ENCODE measurements at regions not wholly inside any gene's neighbourhood (a gene's known extent, or its start where the extent isn't known, plus 50 kb on each side); places are given as distances from the start of the nearest gene placed in this dataset.
"Not testable (repeated sequence)": the region's sequence is repeated elsewhere in the genome, so short reads cannot be mapped to it uniquely, and the experiment has no call there.

DNA sequence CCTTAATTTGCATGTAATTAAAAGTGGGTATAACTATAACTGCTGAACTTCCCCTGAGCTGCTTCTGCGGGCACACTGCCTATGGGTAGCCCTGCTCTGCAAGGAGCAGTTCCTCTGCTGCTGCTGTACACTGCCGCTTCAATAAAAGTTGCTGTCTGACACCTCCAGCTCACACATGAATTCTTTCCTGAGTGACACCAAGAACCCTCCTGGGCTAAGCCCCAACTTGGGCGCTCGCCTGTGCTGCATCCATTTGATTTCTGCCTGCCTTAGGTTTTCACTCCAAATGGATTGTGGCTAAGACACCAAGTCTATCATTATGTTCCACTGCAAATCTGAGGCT, 215.7 kb downstream of the ANAPC1 start:
- DNase-seq (ENCODE audit: low spot score) = no peak

DNA sequence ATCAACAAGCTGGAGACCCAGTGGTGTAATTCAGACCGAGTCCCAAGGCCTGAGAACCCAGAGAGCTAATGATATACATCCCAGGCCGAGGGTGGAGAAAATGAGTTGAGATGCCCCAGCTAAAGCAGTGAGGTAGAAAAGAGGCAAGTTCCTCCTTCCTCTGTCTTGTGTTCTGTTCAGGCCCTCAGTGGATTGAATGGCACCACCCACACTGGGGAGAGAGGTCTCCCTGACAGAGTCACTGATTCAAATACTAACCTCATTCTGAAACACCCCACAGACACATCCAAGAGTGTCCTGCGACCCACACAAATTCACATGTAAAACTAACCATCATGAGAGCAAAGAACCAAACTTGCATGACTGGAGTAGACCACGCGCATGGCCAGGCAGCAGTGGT, 215.3 kb downstream of the ANAPC1 start:
- DNase-seq (ENCODE audit: low spot score) = no peak

DNA sequence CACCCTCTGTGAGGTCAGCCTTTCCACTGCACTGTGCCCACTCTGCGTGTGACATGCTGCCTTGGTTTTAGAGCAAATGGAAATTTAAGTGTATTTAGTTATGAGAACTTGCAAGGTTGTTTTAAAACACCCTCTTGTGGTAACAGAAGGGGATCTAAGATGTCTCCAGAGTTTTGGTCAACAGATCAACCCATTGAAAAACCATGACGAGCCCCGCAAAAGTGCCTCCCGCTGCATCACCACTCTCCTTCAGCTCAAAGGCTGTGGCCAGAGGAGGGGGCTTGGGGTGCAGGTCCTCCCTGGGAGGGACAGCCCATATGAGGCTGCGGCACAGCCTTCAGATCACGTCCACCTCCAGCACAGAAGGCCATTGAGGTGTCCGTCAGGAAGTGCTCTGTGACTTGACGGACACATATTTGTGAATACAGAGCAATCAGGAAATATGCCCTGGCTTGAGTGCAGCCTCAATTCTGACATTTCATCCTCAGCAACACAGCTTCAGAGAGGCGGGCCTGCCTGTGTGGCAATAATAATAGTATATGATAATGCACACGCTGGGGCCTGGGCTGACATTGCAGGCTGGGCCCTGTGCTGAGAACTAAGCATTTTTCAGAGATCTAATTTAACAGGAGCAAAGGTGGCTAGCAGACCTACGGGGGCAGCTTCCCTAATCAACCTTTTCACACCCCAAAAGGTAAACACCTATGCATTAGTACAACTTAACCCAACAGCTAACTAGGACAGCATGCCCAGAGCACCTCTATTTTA, 213.9 kb downstream of the ANAPC1 start:
- DNase-seq (ENCODE audit: low spot score) = no peak

DNA sequence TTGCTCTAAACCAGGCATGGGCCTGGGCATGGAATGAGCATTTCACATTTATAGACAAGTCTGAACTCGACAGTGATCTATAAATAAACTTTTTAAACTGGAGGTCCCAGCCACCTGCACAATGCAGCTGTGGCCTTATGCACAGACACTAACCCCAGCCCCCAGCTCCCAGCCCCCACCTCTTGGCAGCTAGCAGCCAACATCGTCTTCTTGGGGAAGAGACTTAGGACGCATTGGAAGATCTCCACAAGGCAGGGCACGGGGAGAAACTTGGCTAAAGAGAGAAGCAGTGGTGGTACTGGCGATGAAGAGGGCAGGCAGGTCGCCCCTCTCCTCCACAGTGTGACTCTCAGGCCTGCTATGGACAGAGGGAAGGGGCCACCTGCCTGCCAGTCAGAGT, 213.2 kb downstream of the ANAPC1 start:
- DNase-seq (ENCODE audit: low spot score) = no peak

DNA sequence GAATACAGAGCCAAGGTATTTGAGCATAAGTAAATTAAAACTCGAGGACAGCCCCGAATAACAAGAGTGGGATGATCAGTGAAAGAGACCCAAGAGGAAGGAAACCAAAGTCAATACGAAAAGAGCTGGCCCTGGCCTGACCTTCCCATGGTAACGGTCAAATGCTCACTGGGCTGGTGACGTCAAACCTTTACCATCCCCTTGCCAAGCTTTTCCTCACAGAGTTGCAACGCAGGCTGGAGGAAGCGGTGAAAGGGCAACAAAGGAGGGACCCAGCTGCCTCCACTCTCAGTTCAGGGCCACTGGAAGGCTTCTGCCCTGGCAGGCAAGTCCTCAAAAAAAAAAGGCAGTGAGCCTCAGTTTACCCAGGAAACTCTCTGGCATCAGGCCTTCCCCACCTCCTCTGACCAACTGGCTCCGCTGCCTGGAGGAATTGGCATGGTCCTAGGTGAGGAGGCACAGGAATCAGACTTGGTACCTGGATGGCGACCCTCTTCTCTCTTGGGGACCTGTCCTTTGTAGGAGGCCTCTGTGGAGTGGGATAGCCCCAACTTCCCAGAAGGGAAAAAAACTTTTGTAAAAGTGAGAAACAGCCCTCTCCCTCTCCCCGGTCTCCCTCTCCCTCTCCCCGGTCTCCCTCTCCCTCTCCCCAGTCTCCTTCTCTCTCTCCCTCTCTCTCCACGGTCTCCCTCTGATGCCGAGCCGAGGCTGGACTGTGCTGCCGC, 212.4 kb downstream of the ANAPC1 start:
- DNase-seq (ENCODE audit: low spot score) = no peak

DNA sequence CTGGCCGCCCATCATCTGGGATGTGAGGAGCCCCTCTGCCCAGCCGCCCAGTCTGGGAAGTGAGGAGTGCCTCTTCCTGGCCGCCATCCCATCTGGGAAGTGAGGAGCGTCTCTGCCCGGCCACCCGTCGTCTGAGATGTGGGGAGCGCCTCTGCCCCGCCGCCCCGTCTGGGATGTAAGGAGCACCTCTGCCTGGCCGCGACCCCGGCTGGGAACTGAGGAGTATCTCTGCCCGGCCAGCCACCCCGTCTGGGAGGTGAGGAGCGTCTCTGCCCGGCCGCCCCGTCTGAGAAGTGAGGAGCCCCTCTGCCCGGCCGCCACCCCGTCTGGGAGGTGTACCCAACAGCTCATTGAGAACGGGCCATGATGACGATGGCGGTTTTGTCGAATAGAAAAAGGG, 211.4 kb downstream of the ANAPC1 start:
- not testable (repeated sequence) for DNase-seq (ENCODE audit: low spot score)

DNA sequence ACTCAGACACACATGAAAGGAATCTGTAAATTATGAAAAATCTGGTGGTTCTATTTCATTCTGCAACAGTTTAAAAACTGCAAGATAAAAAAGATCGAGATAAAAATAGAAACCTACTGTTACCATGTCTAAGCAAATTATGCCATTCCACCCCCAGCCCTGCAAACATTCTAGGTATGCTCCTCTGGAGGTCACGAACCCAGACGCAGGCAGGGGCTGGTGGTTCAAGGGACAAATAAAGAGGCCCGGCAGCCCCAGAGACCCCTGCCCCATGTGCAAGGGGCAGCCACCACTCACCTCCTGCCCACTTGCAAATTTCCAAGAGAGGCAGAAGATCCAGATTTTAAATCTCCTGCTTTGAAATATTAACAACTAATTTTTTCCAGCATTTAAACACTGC, 210.5 kb downstream of the ANAPC1 start:
- no peak for DNase-seq (ENCODE audit: low spot score)

DNA sequence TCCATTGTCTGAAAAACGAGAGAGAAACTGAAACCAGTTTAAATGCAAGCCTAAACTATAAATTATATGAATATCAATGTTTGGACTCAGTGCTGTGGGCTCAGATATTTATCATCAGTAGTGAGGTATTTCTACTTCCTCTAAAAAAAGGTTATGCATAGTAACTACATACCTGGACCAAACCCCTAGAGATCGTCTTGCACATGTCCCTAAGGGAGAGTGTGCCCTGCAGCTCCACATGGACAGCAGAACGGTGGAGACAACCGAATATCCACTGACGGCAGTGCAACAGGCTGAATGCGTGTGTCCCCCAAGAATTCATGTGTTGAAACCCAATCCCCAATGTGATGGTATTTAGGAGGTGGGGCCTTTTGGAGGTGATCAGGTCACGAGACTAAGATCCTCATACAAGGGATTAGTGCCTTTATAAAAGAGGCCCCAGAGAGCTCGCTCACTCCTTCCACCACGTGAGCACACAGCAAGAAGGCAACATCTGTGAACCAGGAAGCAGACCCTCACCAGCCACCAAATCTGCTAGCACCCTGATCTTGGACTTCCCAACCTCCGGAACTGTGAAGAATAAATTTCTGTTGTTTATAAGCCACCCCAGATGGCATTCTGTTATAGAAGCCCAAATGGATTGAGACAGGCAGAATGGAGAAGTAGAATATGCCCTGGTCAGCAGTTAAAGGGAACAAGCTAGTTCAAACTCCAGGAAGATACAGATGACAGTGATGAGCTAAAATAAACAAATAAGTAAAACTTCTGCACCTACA, 208.4 kb downstream of the ANAPC1 start:
- DNase-seq (ENCODE audit: low spot score) = no peak

DNA sequence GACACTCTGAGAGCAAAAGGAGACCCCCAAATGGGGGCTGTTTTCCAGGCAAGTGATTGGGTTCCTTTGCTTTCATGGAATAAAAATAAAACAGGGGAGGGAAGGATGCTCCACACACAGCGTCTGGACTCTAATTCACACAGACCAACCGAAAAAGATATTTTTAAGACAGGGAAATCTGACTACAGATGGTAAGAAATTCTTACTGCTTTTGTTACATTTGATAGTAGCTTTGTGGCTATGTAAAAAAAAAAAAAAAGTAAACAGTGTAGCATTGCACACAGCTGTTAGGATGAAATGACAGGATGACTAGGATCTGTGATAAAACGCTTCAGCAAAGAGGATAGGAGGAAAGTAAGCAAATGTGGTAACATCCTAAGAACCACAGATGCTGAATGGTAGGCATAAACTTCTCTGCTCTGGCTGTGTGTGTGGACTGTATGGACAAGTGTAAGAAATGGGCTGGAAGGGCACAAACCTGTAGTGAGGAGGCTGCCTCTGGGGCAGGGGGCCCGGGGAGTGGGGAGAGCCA, 207.6 kb downstream of the ANAPC1 start:
- no peak for DNase-seq (ENCODE audit: low spot score)

DNA sequence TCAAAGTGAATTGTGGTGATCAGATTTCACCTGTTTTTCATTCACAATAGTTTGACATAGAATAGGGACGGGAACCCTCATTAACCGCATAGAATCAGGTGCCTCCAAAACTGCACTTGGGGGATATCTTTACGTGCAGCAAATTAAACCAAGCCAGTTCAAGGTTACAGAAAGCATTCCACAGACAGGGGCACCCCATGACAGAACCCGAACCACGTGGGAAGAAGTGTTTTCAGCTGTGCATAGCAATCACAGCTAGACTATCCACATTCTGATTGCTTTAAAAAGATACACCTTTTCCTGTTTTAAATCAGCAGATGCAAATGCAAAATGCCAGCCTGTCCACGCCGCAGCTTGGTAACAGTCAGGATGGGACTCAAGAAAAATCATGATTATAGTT, 205.8 kb downstream of the ANAPC1 start:
- no peak for DNase-seq (ENCODE audit: low spot score)

DNA sequence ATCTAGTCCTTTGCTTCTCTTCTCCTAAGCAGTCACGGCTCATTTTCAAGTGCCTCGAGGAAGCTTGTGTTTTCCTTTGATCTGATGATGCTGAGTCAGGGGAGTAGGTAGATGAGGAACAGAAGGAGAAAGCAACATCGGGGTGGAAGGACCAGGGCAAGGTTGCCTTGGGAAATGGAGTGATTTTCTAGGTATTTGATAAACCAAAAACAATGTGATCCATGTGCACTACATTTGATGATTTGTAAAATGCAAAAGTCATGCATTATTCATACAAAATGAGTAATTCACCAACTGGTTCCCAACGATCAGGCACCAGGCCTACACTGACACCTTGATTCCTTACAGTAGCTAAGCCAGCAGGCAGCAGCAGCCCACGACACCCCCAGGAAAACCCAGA, 205.3 kb downstream of the ANAPC1 start:
- DNase-seq (ENCODE audit: low spot score) = no peak

DNA sequence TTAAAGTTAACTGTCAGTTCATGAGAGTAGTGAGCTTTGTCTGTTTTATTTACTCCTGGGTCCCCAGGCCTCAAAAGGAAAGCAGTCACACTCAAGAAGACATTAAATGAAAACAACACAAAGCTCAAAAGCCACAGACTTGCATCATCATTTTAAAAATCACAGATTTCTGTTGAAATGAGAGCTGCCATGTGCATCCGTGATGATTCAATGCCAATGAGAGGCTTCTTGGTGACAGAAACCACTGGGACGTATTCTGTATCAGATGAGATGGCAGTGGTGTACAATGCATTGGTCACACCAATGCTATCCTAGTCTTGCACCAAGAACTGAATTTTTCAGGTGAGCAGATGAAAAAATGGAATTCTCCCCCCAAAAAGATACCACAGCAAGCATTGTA, 204.8 kb downstream of the ANAPC1 start:
- no peak for DNase-seq (ENCODE audit: low spot score)

DNA sequence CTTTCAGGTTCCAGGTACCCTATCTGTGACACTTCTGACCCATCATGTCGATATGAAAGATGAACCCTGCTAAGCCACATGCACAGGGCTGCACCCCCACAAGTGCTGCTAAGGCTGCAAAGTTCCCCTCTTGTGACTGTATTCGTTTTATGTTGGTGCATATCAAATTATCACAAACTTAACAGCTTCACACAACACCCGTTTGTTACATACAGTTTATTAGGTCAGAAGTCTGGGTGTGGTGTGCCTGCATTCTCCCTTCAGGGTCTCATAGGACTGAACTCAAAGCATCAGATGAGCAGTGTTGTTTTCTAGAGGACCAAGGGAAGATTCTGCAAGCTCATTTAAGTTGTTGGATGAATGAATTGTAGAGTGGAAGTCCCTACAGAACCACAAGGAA, 199.4 kb downstream of the ANAPC1 start:
- no peak for DNase-seq (ENCODE audit: low spot score)

DNA sequence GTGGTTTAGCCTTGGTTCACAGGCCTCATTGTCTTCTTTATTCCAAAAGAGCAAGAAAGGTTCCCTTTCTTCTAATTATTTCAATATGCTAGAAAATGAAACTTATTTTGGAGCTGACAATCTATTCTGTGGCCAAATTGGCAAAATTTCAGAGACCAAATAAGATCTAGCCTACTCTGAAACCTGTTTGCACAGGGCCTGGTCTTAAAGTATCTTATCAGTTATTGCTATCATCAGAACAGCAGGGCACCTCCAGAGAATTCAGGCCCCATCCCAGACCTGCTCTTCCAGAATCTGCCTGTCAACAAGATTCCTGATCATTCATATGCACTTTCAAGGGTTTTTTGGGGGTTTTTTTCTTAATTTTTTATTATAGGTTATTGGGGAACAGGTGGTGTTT, 198.7 kb downstream of the ANAPC1 start:
- DNase-seq (ENCODE audit: low spot score) = no peak

DNA sequence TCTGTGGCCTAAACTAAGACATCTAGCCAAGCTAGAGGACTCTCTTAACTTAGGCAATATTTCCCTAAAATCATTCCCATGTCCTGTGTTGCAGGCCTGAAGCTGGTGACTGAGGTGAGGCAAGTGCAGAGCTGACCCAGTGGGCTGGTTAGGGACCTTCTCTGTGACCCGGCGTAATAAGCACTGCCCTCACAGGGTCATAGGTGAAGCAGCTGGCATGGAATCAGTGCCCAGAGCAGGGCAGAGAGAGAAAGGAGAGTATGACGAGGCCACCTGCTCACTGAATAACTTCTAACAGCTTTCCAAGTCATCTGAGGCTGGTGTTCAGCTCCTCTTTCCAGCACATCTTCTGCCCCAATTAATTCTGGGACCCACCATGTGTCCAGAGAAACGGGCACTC, 197.0 kb downstream of the ANAPC1 start:
- no peak for DNase-seq (ENCODE audit: low spot score)

DNA sequence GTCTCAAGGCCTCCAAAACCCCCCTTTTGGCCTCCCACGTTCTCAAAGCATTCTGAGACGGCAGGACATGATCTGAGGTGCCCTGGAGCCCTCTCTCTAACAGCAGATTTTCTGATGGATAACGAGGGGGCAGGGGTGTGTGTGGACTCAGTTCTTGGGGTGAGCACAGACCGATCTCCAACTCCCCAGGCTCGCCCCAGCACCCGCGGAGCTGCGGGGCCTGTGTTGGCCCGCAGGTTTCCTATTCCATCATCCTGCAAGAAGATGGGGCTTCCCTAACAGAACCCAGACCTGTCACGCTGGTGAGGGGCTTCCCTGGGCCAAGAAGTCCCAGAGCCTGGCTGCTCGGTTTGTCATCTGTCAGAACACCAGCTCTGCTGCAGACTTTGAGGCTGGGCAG, 196.1 kb downstream of the ANAPC1 start:
- no peak for DNase-seq (ENCODE audit: low spot score)

DNA sequence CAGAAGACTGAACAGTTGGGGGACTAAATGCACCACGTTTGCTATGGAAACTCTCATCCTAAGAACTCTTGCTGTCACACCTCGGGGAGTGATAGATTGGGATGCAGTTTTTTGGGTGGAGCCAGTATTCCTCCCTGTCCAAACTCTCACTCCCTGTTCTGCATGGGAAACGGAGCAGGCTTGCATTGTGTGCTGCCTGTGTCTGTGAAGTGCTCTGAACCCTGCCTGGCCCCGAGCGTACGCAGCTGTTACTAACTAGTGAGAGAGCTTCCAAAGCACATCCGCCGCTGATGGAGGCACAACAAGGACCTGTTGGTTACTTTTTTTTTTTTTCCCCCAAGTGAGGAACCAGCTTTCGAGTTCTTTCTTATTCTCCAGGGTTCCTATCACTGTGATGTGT, 195.5 kb downstream of the ANAPC1 start:
- no peak for DNase-seq (ENCODE audit: low spot score)

DNA sequence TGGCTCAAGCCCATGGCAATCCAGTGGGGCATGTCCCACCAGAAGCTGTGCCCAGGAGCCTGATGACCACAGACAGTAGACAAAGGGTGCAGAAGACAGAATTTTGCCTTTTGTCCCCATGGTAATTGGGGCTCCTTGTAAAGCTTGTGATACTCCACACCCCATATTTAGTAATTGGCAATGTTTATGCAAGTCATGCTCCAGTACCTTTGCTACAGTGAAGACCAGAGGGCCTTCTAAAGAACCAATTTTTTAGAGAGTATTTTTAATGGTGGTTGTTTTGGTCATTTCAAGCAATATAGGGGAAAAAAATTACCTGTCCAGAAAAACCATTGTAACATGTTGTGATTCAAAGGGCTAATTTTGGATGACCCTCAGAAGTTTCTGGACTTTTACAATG, 194.8 kb downstream of the ANAPC1 start:
- no peak for DNase-seq (ENCODE audit: low spot score)

DNA sequence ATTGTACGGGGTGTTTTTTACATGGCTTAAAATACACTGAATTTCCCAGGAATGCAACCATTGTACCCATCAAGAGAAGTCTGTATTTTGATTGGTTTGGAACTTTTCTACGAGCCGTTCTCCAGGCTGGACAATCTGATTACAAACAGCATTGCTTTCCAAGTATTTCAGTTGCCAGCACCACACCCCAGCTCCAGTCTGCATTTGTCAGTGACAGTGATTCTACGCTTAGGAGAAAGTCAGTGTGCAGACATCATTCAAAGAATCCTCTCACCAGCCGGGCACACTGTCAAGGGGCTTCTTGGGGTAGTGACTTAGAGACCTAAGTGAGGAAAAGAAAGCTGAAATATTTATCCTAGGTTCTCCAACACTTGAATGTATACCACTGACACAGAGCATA, 194.1 kb downstream of the ANAPC1 start:
- DNase-seq (ENCODE audit: low spot score) = no peak

DNA sequence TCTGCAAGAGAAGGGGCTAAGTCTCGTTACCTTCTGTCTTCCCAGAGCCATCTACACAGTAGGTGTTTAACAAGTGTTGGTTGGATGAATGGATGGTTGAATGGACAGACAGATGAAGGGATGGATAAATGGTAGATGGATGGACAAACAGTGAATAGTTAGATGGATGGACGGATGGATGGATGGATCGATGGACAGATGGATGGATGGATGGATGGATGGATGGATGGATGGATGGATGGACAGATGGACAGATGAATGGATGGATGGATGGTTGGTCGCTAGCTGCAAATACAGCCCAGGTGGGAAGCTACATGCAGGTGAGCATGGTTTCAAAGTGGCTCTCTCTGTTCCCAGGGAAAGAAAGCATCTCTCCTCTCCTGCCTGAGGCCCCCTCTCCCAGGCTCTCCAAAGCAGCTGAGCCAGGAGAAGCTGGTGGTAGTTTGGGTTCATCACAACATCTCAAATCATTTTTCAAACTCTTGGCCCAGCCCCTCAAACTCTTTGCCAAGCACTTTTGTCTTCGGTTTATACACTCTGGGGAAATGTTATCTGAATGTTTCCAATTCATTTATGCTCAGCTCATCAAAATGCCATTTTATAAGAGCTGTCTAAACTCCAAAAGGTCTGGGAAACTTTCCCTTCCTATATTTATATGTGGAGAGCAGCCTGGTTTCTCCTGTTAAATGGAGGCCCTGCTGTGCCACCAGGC, 192.7 kb downstream of the ANAPC1 start:
- no peak for DNase-seq (ENCODE audit: low spot score)

DNA sequence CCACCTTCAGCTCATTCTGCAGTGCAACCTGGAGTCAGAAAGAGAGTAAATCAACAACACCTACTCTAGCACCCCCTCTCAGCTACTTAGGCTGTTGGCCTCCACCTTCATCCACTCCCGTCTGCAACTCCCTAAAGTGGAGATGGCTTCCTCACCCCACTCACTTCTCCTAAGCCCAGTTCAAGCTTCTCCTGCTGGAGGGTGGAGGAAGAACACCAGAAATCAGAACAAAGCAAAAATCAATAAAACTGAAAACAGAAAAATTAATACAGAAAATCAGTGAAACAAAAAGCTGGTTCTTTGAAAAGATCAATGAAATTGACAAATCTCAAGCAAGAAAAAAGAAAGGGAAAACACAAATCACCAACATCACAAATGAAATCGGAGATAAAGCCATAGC, 191.7 kb downstream of the ANAPC1 start:
- DNase-seq (ENCODE audit: low spot score) = no peak

DNA sequence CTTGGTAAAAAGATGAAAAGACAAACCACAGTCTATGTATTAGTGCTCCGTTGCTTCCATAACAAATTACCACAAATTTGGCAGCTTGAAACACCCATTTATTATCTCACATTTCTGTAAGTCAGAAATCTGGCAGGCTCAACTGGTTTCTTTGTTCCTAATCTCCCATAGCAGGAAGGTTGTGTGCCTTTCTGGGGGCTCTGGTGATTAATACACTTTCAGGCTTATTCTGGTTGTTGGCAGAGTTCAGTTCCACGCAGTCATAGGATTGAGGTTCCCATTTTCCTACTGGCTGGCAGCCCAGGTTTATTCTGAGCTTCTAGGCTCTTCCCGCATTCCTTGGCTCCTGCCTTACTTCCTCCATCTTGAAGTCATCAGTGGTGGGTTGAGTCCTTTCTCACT, 189.3 kb downstream of the ANAPC1 start:
- DNase-seq (ENCODE audit: low spot score) = no peak

Measured in cerebellar cortex (tissue), 1 donor.